Stimulated activated CD4-positive, alpha-beta T cell treated with anti-CD3 and anti-CD28 coated beads, Interleukin-12 subunit alpha, Interleukin-12 subunit beta, amount 100 ng/mL, for 48 hours (primary cell): ENCODE measurements at regions not wholly inside any gene's neighbourhood (a gene's known extent, or its start where the extent isn't known, plus 50 kb on each side); places are given as distances from the start of the nearest gene placed in this dataset.
"Not testable (repeated sequence)": the region's sequence is repeated elsewhere in the genome, so short reads cannot be mapped to it uniquely, and the experiment has no call there.

ENCODE experiments used
- DNase-seq, 3 donors: peaks; one replicate each; pipeline ENCODE4 v3.0.0-alpha.2; 2020; ENCODE audit warnings: low read depth in 2 of 3, low spot score in 1 of 3

GRCh38 chr17:72464221-72464620 lies 343.4 kb downstream of the SOX9 start:
- not testable (repeated sequence) for DNase-seq

- DNase-seq, result no peak
Measured at GRCh38 chr17:72465191-72466024, 344.6 kb downstream of the SOX9 start.

GRCh38 chr17:72466199-72466598 lies 345.4 kb downstream of the SOX9 start:
- no peak for DNase-seq

- DNase-seq, result no peak
Measured at GRCh38 chr17:72466606-72467005, 345.8 kb downstream of the SOX9 start.

- DNase-seq, result no peak
Measured at GRCh38 chr17:72467841-72468653, 347.2 kb downstream of the SOX9 start.

- DNase-seq, result no peak
Measured at GRCh38 chr17:72468841-72469240, 348.0 kb downstream of the SOX9 start.

GRCh38 chr17:72470121-72470705 lies 349.4 kb downstream of the SOX9 start:
- DNase-seq, result no peak

- no peak for DNase-seq
Measured at GRCh38 chr17:72470734-72471133, 349.9 kb downstream of the SOX9 start.

- no peak for DNase-seq
Measured at GRCh38 chr17:72471296-72471695, 350.5 kb downstream of the SOX9 start.

GRCh38 chr17:72472106-72472505 lies 351.3 kb downstream of the SOX9 start:
- DNase-seq, result no peak

- DNase-seq, result not testable (repeated sequence)
Measured at GRCh38 chr17:72472853-72473390, 352.1 kb downstream of the SOX9 start.

GRCh38 chr17:72474243-72474642 lies 353.4 kb downstream of the SOX9 start:
- DNase-seq, result no peak

GRCh38 chr17:72474719-72475477 lies 354.1 kb downstream of the SOX9 start:
- no peak for DNase-seq

GRCh38 chr17:72476134-72476533 lies 355.3 kb downstream of the SOX9 start:
- DNase-seq, result no peak

GRCh38 chr17:72476575-72476986 lies 355.8 kb downstream of the SOX9 start:
- DNase-seq, result no peak

GRCh38 chr17:72477491-72477890 lies 356.7 kb downstream of the SOX9 start:
- no peak for DNase-seq

GRCh38 chr17:72479113-72479512 lies 358.3 kb downstream of the SOX9 start:
- DNase-seq, result no peak

GRCh38 chr17:72481572-72481971 lies 360.8 kb downstream of the SOX9 start:
- no peak for DNase-seq

GRCh38 chr17:72485596-72485995 lies 364.8 kb downstream of the SOX9 start:
- no peak for DNase-seq

GRCh38 chr17:72486806-72487205 lies 366.0 kb downstream of the SOX9 start:
- DNase-seq, result no peak
